Naive thymus-derived CD8-positive, alpha-beta T cell (primary cell): ENCODE measurements at regions not wholly inside any gene's neighbourhood (a gene's known extent, or its start where the extent isn't known, plus 50 kb on each side); places are given as distances from the start of the nearest gene placed in this dataset.

Experiments
- ATAC-seq, 2 donors: fragments of 150-1000 bp; cut with Tn5 transposase in 1 of 2; sonication (Bioruptor Pico), chemical (Tn5 transposase) in 1 of 2; 1 replicate in 1 of 2; 2 replicates in 1 of 2; pipeline ENCODE4 v1.10.0; 2021; ENCODE audit warnings: mild to moderate bottlenecking in 2 of 2, moderate library complexity in 2 of 2
- POLR2A ChIA-PET: fragments of 350-600 bp; sonication (Branson Sonifier 250); formaldehyde crosslinking; loops from one replicate; lab custom pipeline; 2021; ENCODE audit warnings: antibody characterized with exemption; lab: Charles Lee
- DNase-seq, 10 donors: peaks; one replicate each; pipeline versions ENCODE4 v3.0.0 to v3.0.0-alpha.2; 2020 to 2022
- H3K27ac Mint-ChIP-seq, 10 donors: one replicate each; pipeline ENCODE4 v1.8.0; 2020 to 2022; ENCODE audit warnings: mild to moderate bottlenecking in 10 of 10, mixed read lengths in 10 of 10, moderate library complexity in 4 of 10, inconsistent platforms in 1 of 10
- H3K27me3 Mint-ChIP-seq, 5 donors: one replicate each; pipeline ENCODE4 v1.8.0; 2021 to 2022; ENCODE audit warnings: mixed read lengths in 5 of 5
- H3K36me3 Mint-ChIP-seq, 3 donors: one replicate each; pipeline ENCODE4 v1.8.0; 2020 to 2022; ENCODE audit warnings: mixed read lengths in 3 of 3, mild to moderate bottlenecking in 2 of 3, inconsistent platforms in 1 of 3
- H3K4me1 Mint-ChIP-seq, 4 donors: one replicate each; pipeline ENCODE4 v1.8.0; 2021 to 2022; ENCODE audit warnings: mixed read lengths in 4 of 4
- H3K4me3 Mint-ChIP-seq, 10 donors: one replicate each; pipeline ENCODE4 v1.8.0; 2020 to 2022; ENCODE audit warnings: mild to moderate bottlenecking in 10 of 10, mixed read lengths in 10 of 10, moderate library complexity in 6 of 10, inconsistent platforms in 1 of 10
- H3K9me3 Mint-ChIP-seq, 9 donors: one replicate each; pipeline ENCODE4 v1.8.0; 2020 to 2022; ENCODE audit warnings: mixed read lengths in 9 of 9, mild to moderate bottlenecking in 3 of 9, inconsistent platforms in 1 of 9, moderate library complexity in 1 of 9

- Mint-ChIP-seq H3K36me3 (no peaks in the 10 kb centered on the region), H3K27me3 (peaks cover 11 to 46% (median 14%) of the 10 kb centered on the region in 5 donors), H3K4me3 (no peak overlapping the region), H3K27ac (no peak overlapping the region), H3K9me3 (peaks cover 0 to 3% (median 0%) of the 10 kb centered on the region in 9 donors), H3K4me1 (peaks cover 0 to 2% (median 0%) of the 10 kb centered on the region in 4 donors)
- DNase-seq (no peak), ATAC-seq (no peak)
- POLR2A ChIA-PET = no interaction called here
Observed at GRCh38 chr5:14004598-14005394, 60.3 kb upstream of the DNAH5 start.

GRCh38 chr5:14003936-14004335 is 59.4 kb upstream of the DNAH5 start:
- Mint-ChIP-seq H3K36me3 (no peaks in the 10 kb centered on the region), H3K27me3 (peaks cover 9 to 52% (median 14%) of the 10 kb centered on the region in 5 donors), H3K4me1 (peaks cover 0 to 2% (median 0%) of the 10 kb centered on the region in 4 donors), H3K4me3 (no peak overlapping the region), H3K27ac (no peak overlapping the region), H3K9me3 (peaks cover 0 to 5% (median 2%) of the 10 kb centered on the region in 9 donors)
- ATAC-seq (no peak), DNase-seq (no peak)
- POLR2A ChIA-PET = no interaction called here

GRCh38 chr5:14003513-14003912 is 59.0 kb upstream of the DNAH5 start:
- Mint-ChIP-seq H3K4me1 (peaks cover 0 to 2% (median 0%) of the 10 kb centered on the region in 4 donors), H3K36me3 (no peaks in the 10 kb centered on the region), H3K9me3 (peaks cover 0 to 8% (median 3%) of the 10 kb centered on the region in 9 donors), H3K4me3 (no peak overlapping the region), H3K27me3 (peaks cover 10 to 48% (median 14%) of the 10 kb centered on the region in 5 donors), H3K27ac (no peak overlapping the region)
- POLR2A ChIA-PET = no interaction called here
- DNase-seq = no peak
- no peak for ATAC-seq

GRCh38 chr5:13998254-13998653 is 53.8 kb upstream of the DNAH5 start:
- H3K27me3 Mint-ChIP-seq = peaks cover 2 to 36% (median 7%) of the 10 kb centered on the region in 5 donors
- peaks cover 0 to 22% (median 13%) of the 10 kb centered on the region in 9 donors for H3K9me3 Mint-ChIP-seq
- DNase-seq (no peak), ATAC-seq (no peak)
- H3K27ac Mint-ChIP-seq = no peak overlapping the region
- no peaks in the 10 kb centered on the region for H3K4me1 Mint-ChIP-seq
- POLR2A ChIA-PET = no interaction called here
- H3K36me3 Mint-ChIP-seq = no peaks in the 10 kb centered on the region
- no peak overlapping the region for H3K4me3 Mint-ChIP-seq

GRCh38 chr5:13997514-13997913 is 53.0 kb upstream of the DNAH5 start:
- no peak overlapping the region for H3K4me3 Mint-ChIP-seq
- H3K4me1 Mint-ChIP-seq = no peaks in the 10 kb centered on the region
- POLR2A ChIA-PET = no interaction called here
- no peaks in the 10 kb centered on the region for H3K36me3 Mint-ChIP-seq
- H3K27ac Mint-ChIP-seq = no peak overlapping the region
- H3K27me3 Mint-ChIP-seq = peaks cover 2 to 36% (median 7%) of the 10 kb centered on the region in 5 donors
- peaks cover 0 to 22% (median 13%) of the 10 kb centered on the region in 9 donors for H3K9me3 Mint-ChIP-seq
- DNase-seq (no peak), ATAC-seq (no peak)

GRCh38 chr5:13994621-13995253 is 50.2 kb upstream of the DNAH5 start:
- H3K36me3 Mint-ChIP-seq = no peaks in the 10 kb centered on the region
- H3K4me3 Mint-ChIP-seq = no peak overlapping the region
- ATAC-seq (no peak), DNase-seq (no peak)
- H3K4me1 Mint-ChIP-seq = no peaks in the 10 kb centered on the region
- H3K27me3 Mint-ChIP-seq = peaks cover 1 to 23% (median 7%) of the 10 kb centered on the region in 5 donors
- peaks cover 0 to 22% (median 13%) of the 10 kb centered on the region in 9 donors for H3K9me3 Mint-ChIP-seq
- H3K27ac Mint-ChIP-seq = no peak overlapping the region
- POLR2A ChIA-PET = no interaction called here
